ENCODE measurements at regions not wholly inside any gene's neighbourhood (a gene's known extent, or its start where the extent isn't known, plus 50 kb on each side); places are given as distances from the start of the nearest gene placed in this dataset.

- no peak for DNase-seq
These were observed 50.8 kb upstream of the DSN1 start for GRCh38 chr20:36824142-36824940.

DNA sequence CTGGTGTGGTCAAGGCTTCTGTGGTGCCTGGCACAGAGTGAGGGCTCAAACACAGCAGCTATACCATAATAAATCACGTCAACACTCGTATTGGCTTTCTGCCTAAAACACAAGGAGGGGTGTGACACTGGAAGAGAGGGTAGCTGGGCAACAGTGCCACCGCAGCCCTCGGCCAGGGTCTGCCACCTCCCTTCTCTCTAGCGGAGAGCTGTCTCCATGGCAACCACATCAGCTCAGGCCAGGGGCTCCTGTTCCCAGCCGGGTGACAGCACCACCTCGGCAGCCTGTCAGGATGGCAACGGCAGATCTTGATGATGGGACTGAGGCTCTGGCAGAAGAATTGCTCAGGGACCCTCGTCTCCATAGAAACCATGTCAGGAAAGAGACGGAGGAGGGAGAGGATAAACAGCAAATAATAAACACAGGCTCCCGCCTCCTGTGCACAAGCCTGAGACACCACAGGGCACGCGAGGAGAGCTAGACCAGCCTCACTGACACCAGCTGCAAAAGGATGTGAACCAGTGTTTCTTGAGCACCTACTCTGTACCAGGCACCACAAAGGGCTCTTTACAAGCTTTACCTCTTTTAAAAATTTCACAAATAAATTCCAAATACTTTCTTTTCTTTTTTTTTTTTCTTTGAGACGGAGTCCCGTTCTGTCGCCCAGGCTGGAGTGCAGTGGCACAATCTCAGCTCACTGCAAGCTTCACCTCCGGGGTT lies 50.4 kb upstream of the TLDC2 start:
- DNase-seq = peak; percentile 97
